Astrocyte (in vitro differentiated cells and primary cell): ENCODE measurements at regions not wholly inside any gene's neighbourhood (a gene's known extent, or its start where the extent isn't known, plus 50 kb on each side); places are given as distances from the start of the nearest gene placed in this dataset.

Experiments
- DNase-seq: peaks from one replicate; pipeline ENCODE4 v3.0.0-alpha.2; 2010; ENCODE audit warnings: low read depth
- FAIRE-seq: peaks from 2 replicates; lab custom pipeline; 2011; peaks lifted over from hg19 to GRCh38; lab: Jason Lieb, UNC
- H2AFZ ChIP-seq: 2 replicates; pipeline ENCODE4 v1.6.0; 2012; ENCODE audit warnings: low read depth, low read length, inconsistent platforms
- H3K27ac ChIP-seq: 2 replicates; pipeline ENCODE4 v1.5.1; 2011; ENCODE audit warnings: low read depth, low read length, inconsistent platforms
- H3K27me3 ChIP-seq: 2 replicates; pipeline ENCODE4 v1.6.0; 2011; ENCODE audit warnings: low read length, inconsistent platforms; ENCODE audit not compliant: insufficient read depth
- H3K36me3 ChIP-seq: 2 replicates; pipeline ENCODE4 v1.5.1; 2011; ENCODE audit warnings: low read length, inconsistent platforms; ENCODE audit not compliant: insufficient read depth
- H3K4me1 ChIP-seq: 2 replicates; pipeline ENCODE4 v1.5.1; 2011; ENCODE audit warnings: low read length, inconsistent platforms; ENCODE audit not compliant: insufficient read depth
- H3K4me2 ChIP-seq: 2 replicates; pipeline ENCODE4 v1.6.0; 2012; ENCODE audit warnings: low read length, inconsistent platforms
- H3K4me3 ChIP-seq: 2 replicates; pipeline ENCODE4 v1.5.1; 2011; ENCODE audit warnings: low read depth, mild to moderate bottlenecking, low read length, inconsistent platforms; ENCODE audit not compliant: insufficient read depth
- H3K79me2 ChIP-seq: 2 replicates; pipeline ENCODE4 v1.6.0; 2012; ENCODE audit warnings: mild to moderate bottlenecking, low read length, inconsistent platforms; ENCODE audit not compliant: insufficient read depth
- H3K9ac ChIP-seq: 2 replicates; pipeline ENCODE4 v1.6.0; 2012; ENCODE audit warnings: mild to moderate bottlenecking, low read length, inconsistent platforms
- H3K9me3 ChIP-seq: 2 replicates; pipeline ENCODE4 v1.5.1; 2012; ENCODE audit warnings: low read depth, mild to moderate bottlenecking, low read length, inconsistent platforms; ENCODE audit not compliant: insufficient read depth
- H4K20me1 ChIP-seq: 2 replicates; pipeline ENCODE4 v1.6.0; 2012; ENCODE audit warnings: low read length, inconsistent platforms; ENCODE audit not compliant: insufficient read depth
- H3K27ac Mint-ChIP-seq: one replicate; pipeline ENCODE4 v1.8.0; 2021; ENCODE audit warnings: mild to moderate bottlenecking, mixed read lengths; ENCODE audit not compliant: unreplicated experiment
- H3K27me3 Mint-ChIP-seq: one replicate; pipeline ENCODE4 v1.8.0; 2021; ENCODE audit warnings: low read depth, mixed read lengths; ENCODE audit not compliant: unreplicated experiment
- H3K36me3 Mint-ChIP-seq: one replicate; pipeline ENCODE4 v1.8.0; 2021; ENCODE audit warnings: low read depth, mixed read lengths; ENCODE audit not compliant: unreplicated experiment
- H3K4me1 Mint-ChIP-seq: one replicate; pipeline ENCODE4 v1.8.0; 2021; ENCODE audit warnings: low read depth, mixed read lengths; ENCODE audit not compliant: unreplicated experiment
- H3K4me3 Mint-ChIP-seq: one replicate; pipeline ENCODE4 v1.8.0; 2021; ENCODE audit warnings: mild to moderate bottlenecking, moderate library complexity, mixed read lengths; ENCODE audit not compliant: unreplicated experiment
- H3K9me3 Mint-ChIP-seq: one replicate; pipeline ENCODE4 v1.8.0; 2021; ENCODE audit warnings: mild to moderate bottlenecking, mixed read lengths; ENCODE audit not compliant: unreplicated experiment
- EZH2 ChIP-seq: IDR thresholded peaks from 2 replicates; pipeline ENCODE4 v1.6.1; 2012; ENCODE audit warnings: mild to moderate bottlenecking, low read length, inconsistent platforms; ENCODE audit not compliant: insufficient read depth
- TF ChIP-seq, protein P1 (sequence below): IDR thresholded peaks from 2 replicates; pipeline ENCODE4 v1.5.1; 2011; ENCODE audit warnings: low read depth, mild to moderate bottlenecking, inconsistent platforms, low read length, moderate library complexity; ENCODE audit not compliant: insufficient read depth

DNA sequence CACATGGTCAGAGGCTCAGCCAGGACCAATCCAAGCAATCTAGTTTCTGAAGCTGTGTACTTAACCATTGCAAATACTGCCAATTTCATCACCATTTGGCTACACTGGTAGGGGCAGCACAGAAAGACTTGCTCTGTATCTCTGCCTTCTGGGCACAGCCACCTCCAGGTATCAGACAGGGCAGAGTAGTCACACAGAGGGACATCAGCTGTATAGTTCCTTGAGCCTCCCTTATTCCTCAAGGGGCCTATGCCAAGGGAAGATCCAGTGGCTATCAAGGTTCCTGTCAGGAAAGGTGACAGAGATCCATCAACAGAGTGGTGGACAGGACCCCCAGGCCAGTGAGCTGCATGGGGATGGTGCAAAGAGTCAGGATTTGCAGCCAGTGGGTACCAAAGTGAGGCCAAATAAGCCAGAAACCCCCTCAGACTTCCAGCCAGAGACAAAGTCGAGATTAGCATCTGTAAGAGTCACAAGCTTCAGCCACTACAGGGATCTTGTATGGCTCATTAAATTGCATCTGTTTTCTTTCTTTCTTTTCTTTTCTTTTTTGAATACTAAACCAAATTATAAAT, 381.6 kb upstream of the CPEB2 start:
- no peak for TF ChIP-seq EZH2
- TF ChIP-seq, protein P1, sequence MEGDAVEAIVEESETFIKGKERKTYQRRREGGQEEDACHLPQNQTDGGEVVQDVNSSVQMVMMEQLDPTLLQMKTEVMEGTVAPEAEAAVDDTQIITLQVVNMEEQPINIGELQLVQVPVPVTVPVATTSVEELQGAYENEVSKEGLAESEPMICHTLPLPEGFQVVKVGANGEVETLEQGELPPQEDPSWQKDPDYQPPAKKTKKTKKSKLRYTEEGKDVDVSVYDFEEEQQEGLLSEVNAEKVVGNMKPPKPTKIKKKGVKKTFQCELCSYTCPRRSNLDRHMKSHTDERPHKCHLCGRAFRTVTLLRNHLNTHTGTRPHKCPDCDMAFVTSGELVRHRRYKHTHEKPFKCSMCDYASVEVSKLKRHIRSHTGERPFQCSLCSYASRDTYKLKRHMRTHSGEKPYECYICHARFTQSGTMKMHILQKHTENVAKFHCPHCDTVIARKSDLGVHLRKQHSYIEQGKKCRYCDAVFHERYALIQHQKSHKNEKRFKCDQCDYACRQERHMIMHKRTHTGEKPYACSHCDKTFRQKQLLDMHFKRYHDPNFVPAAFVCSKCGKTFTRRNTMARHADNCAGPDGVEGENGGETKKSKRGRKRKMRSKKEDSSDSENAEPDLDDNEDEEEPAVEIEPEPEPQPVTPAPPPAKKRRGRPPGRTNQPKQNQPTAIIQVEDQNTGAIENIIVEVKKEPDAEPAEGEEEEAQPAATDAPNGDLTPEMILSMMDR: no peak
- Mint-ChIP-seq H3K27ac (no peak overlapping the region), H3K4me1 (no peaks in the 10 kb centered on the region), H3K36me3 (no peaks in the 10 kb centered on the region), H3K9me3 (peaks cover 2% of the 10 kb centered on the region), H3K4me3 (no peak overlapping the region), H3K27me3 (no peaks in the 10 kb centered on the region)
- no peak overlapping the region for H3K4me3 ChIP-seq
- H4K20me1 ChIP-seq: no peaks in the 10 kb centered on the region
- no peak overlapping the region for H2AFZ ChIP-seq
- H3K79me2 ChIP-seq: no peaks in the 10 kb centered on the region
- H3K27me3 ChIP-seq: no peaks in the 10 kb centered on the region
- DNase-seq: no peak
- no peaks in the 10 kb centered on the region for H3K9me3 ChIP-seq
- no peak overlapping the region for H3K9ac ChIP-seq
- no peaks in the 10 kb centered on the region for H3K4me1 ChIP-seq
- H3K4me2 ChIP-seq: no peak overlapping the region
- H3K27ac ChIP-seq: no peak overlapping the region
- FAIRE-seq: no peak
- no peaks in the 10 kb centered on the region for H3K36me3 ChIP-seq

DNA sequence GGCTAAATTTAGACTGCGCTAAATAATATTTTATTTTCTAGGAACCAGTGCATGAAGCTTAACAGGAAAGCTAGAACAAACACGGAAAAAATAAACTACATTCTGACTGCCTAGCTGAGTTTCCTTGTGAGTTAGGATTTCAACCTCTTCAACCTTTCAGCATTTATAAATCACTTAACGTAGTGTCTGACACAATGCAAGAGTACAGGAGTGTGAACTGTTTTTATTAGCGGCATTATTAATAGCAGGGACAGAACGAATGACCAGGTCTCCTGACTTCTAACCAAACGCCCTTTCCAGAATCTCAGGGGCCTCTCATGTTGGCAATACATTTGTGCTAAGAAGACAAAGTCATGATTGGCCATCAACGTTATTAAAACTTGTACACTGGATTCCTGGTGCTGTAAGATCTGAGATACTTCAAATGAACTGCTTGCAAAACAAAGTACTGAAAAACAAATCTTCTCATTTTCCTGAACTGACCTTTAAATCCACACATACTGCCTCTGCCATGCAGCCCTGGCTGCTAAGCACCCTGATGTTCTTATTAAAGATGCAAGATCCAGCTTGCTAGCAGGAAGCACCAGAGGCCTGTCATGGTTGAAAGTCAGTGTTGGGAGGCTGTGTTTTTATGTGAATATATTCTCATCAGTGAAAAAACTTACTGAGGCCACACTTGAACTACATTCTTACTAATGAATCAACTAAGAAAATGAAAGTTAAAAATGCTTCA, 380.4 kb upstream of the CPEB2 start:
- H3K27me3 ChIP-seq: no peaks in the 10 kb centered on the region
- TF ChIP-seq, protein P1: no peak
- no peak for TF ChIP-seq EZH2
- H3K27ac ChIP-seq: no peak overlapping the region
- Mint-ChIP-seq H3K36me3 (no peaks in the 10 kb centered on the region), H3K9me3 (peaks cover 2% of the 10 kb centered on the region), H3K27me3 (no peaks in the 10 kb centered on the region), H3K4me1 (no peaks in the 10 kb centered on the region), H3K27ac (no peak overlapping the region), H3K4me3 (no peak overlapping the region)
- H3K79me2 ChIP-seq: no peaks in the 10 kb centered on the region
- no peak overlapping the region for H3K4me2 ChIP-seq
- H2AFZ ChIP-seq: no peak overlapping the region
- H3K4me3 ChIP-seq: no peak overlapping the region
- DNase-seq (no peak), FAIRE-seq (no peak)
- H4K20me1 ChIP-seq: no peaks in the 10 kb centered on the region
- no peaks in the 10 kb centered on the region for H3K4me1 ChIP-seq
- H3K9me3 ChIP-seq: no peaks in the 10 kb centered on the region
- H3K36me3 ChIP-seq: no peaks in the 10 kb centered on the region
- no peak overlapping the region for H3K9ac ChIP-seq

DNA sequence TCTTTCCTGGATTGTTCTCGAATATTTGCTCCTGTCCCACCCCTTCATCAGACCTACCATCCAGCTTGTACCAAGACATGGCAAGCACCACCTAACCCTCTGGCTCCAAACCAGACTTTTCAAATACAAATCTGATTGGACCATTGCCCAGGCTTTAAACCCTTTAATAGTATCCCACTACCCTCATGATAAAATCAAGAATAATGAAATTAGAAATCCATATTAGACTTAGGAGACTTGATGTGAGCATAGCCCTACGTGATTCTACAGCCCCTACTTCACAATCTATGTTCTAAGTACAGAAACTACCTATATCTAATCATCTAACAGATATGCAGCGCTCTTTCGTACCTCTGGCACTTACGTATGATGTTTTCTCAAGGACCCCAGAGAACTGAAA, 375.2 kb upstream of the CPEB2 start:
- Histone ChIP-seq H3K4me2 (no peak overlapping the region), H3K36me3 (no peaks in the 10 kb centered on the region), H3K79me2 (no peaks in the 10 kb centered on the region), H3K9ac (no peak overlapping the region), H3K27ac (no peak overlapping the region), H3K4me3 (no peak overlapping the region), H3K27me3 (no peaks in the 10 kb centered on the region), H3K4me1 (no peaks in the 10 kb centered on the region), H4K20me1 (no peaks in the 10 kb centered on the region), H3K9me3 (no peaks in the 10 kb centered on the region), H2AFZ (no peak overlapping the region)
- no peaks in the 10 kb centered on the region for H3K4me1 Mint-ChIP-seq
- no peak overlapping the region for H3K27ac Mint-ChIP-seq
- FAIRE-seq (no peak), DNase-seq (no peak)
- H3K27me3 Mint-ChIP-seq: no peaks in the 10 kb centered on the region
- H3K36me3 Mint-ChIP-seq: no peaks in the 10 kb centered on the region
- TF ChIP-seq, protein P1: no peak
- TF ChIP-seq EZH2: no peak
- H3K4me3 Mint-ChIP-seq: no peak overlapping the region
- peaks cover 2% of the 10 kb centered on the region for H3K9me3 Mint-ChIP-seq
